GM19463 (cell line): ENCODE measurements at regions not wholly inside any gene's neighbourhood (a gene's known extent, or its start where the extent isn't known, plus 50 kb on each side); places are given as distances from the start of the nearest gene placed in this dataset.
"Not testable (repeated sequence)": the region's sequence is repeated elsewhere in the genome, so short reads cannot be mapped to it uniquely, and the experiment has no call there.

ENCODE experiments used
- ATAC-seq: cut with Tn5 transposase; IDR thresholded peaks from one replicate; pipeline ENCODE4 v1.9.1; 2021; ENCODE audit warnings: mild to moderate bottlenecking, moderate library complexity; ENCODE audit not compliant: unreplicated experiment

- no peak for ATAC-seq
Observed at GRCh38 chr1:3989465-3989864, 89.4 kb upstream of the C1orf174 start.

GRCh38 chr1:3992103-3992556 is 92.1 kb upstream of the C1orf174 start:
- ATAC-seq, result no peak

DNA sequence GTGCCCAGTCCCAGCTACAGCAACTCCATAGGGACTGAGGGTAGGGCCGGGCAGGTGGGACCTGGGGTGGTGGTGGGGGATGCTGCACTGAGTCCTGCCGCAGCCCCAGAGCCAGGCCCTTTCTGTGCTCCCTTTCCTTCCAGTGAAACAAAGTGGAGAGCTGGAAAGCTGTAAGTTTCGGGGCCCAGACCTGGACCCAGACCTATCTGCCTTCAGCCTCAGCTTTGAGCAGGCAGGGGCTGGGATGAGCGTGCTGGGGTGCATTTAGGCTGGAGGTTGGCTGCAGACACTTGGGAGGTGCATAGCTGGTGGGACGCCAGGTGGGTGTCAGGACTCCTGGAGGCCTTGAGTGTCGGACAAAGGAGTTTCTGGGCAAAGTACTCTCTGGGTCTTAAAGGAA is 92.7 kb upstream of the C1orf174 start:
- ATAC-seq, result no peak

DNA sequence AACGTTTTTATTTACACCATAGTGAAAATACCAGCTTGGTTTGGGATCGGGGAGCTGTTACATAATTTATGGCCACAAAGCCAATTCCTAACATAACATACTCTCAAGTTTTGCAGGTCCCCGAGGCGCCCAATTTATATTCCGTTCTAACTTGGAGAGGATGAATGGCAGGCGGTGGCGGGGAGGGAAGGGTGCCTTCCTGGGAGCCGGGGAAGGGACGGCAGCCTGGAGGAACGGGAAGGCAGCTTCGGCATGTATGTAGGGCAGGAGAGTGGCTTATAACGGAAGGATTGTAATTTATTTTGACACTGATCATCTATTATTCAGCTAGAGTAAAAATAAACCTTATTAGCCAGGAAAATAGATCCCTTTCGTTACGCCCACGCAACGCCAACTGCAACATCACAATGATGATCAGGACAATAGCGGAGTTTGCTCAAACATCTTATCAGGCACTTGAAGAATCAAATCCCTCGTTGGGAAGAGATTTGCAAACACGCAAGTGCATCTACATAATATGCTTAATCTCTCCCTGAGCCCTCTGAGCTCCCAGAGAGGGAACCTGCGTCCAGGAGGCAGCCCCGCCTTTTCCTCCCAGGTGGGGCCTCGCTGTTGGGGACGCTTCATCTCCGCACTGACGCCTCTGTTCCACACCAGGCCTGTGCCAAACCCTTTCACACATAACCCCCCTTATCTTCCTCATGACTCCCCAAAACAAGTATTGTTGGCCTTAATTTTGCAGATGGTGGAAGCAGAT is 93.7 kb upstream of the C1orf174 start:
- ATAC-seq, result no peak

GRCh38 chr1:3995141-3995780 is 95.2 kb upstream of the C1orf174 start:
- ATAC-seq, result no peak

GRCh38 chr1:3996846-3997705 is 97.0 kb upstream of the C1orf174 start:
- ATAC-seq, result no peak

DNA sequence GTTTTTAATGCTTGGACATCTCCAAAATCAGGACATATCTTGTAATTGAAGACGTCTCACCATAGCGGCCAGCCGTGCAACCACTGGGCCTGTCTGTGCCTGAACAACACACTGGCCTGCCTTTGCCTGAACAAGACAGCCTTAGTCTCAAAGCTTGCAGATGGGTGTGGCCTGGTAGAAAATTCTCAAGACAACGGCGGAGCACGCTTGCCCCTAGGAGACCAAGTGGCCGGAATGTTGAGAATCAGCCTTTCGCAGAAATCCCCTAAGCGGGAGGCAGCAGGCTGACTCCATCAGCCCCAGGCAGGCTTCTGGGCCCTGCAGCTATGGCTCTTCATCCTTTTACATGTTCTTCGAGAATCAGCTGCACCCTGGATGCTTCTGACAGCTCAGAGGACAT is 98.0 kb upstream of the C1orf174 start:
- ATAC-seq, result no peak

GRCh38 chr1:3999514-3999913 is 99.4 kb upstream of the C1orf174 start:
- ATAC-seq, result not testable (repeated sequence)

DNA sequence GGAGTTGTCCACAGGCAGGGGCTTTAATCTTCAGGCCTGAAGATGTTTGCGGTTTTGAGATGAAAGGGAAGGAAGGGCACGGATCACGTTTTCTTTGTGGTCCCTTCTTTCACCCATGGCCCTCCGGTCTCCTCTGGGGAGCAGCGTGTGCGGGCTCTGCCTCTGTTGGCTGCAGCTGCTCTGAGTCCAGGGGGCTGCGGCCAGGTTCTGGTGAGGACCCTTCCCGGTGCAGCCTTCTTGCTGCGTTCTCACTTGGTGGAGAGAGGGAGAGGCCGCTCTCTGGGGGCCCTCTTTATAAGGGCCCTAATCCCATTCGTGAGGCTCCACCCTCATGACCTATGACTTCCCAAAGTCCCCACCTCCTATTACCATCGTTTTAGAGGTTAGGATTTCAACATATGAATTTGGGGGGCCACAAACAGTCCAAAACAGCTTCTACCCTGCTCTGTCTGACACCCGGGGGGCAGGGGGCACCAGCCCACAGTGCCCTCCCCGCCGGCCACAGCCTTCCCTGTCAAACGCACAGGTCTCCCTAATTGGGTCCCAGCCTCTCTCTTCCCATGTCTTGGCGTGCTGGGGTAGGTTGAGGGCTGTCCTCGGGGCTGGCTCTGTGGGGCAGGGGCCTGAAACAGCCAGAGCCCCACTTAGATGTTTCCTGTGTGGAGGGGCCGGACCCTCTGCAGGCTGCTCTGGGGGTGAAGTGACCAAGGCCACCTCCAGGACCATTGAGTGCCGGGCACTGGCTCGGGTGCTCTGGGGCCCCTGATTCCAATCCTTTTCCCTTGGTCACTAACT is 100.1 kb upstream of the C1orf174 start:
- ATAC-seq, result no peak

DNA sequence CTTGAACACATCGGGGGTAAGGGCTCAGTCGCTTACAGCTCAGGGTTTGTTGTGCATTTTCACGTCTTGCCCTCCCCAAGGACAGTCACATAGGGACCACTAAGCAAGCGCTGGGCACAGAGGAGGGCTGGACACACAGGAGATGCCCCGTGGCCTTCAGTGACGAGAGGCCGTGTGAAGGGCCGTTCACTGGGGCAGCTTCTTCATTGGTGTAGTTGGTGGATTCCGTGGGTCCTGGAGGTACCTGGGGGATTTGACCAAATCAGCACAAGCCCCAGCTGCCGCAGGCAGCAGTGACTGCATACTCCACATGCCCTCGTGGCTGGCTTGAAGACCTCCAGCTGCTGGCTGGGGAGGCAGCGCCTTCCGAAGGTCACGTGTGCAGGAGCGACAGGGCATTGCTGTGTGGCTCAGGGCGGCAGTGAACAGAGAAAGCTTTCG is 100.8 kb upstream of the C1orf174 start:
- ATAC-seq, result no peak

GRCh38 chr1:4001461-4001860 is 101.4 kb upstream of the C1orf174 start:
- ATAC-seq, result no peak

DNA sequence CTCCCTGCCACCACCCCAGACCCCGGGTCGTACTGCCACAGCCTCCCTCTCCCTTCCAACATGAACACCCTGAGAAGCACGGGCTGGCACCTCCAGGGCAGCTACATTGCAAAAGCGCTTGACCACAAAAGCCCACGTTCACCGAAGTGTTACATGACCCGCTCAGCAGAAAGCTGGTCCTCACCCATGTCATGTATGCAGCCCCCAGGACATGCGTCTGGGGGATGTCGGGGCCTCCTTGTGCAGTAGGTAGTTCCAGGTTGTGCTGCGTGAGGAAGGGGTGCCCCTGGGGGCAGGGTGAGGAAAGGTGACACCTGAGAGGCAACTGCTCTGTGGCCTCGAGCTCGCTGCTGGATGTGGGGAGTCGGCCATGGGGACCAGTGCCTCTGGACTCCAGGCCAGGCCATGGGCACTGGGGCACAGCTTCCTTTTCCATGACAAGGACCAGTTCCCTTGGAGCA is 102.0 kb upstream of the C1orf174 start:
- ATAC-seq, result no peak

- no peak for ATAC-seq
Observed at GRCh38 chr1:4002741-4003140, 102.7 kb upstream of the C1orf174 start.

- no peak for ATAC-seq
Observed at GRCh38 chr1:4003846-4004505, 103.9 kb upstream of the C1orf174 start.

GRCh38 chr1:4004635-4005430 is 104.8 kb upstream of the C1orf174 start:
- ATAC-seq, result no peak

GRCh38 chr1:4005431-4005830 is 105.4 kb upstream of the C1orf174 start:
- no peak for ATAC-seq

DNA sequence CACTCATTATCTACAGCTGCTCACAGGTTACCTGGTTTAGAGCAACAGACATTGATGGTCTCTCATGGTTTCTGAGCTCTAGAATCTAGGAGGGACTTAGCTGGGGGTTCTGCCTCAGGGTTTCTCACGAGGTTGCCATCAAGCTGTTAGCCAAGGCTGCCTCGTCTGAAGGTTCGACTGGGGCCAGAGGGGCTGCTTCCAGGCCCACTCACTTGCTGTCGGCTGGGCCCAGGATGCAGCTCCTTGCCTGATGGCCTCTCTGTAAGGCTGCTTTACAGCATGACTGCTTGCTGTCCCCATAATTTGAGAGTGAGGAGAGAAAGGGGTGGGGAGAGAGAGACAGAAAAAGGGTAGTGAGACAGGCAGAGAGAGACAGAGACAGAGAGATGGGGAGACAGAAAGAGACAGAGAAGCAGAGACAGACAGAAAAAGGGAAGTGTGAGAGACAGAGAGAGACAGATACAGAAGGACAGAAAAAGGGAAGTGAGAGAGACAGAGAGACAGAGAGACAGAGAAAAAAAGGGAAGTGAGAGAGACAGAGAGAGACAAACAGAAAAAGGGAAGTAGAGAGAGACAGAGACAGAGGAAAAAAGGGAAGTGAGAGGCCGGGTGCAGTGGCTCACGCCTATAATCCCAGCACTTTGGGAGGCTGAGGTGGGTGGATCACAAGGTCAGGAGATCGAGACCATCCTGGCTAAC is 106.8 kb upstream of the C1orf174 start:
- ATAC-seq, result no peak

GRCh38 chr1:4010284-4010683 is 110.2 kb upstream of the C1orf174 start:
- no peak for ATAC-seq
